WERI-Rb-1 (cell line): ENCODE measurements at regions not wholly inside any gene's neighbourhood (a gene's known extent, or its start where the extent isn't known, plus 50 kb on each side); places are given as distances from the start of the nearest gene placed in this dataset.

ENCODE experiments used
- DNase-seq: peaks from one replicate; pipeline ENCODE4 v3.0.0-alpha.2; 2020
- H3K27ac ChIP-seq: fragments of 250-450 bp; sonication (Bioruptor Pico); 2 replicates; pipeline ENCODE4 v1.5.1; 2020; ENCODE audit warnings: mild to moderate bottlenecking, moderate library complexity
- H3K27me3 ChIP-seq: fragments of 250-450 bp; sonication (Bioruptor Pico); 2 replicates; pipeline ENCODE4 v1.5.1; 2021; ENCODE audit warnings: mild to moderate bottlenecking, low read depth, moderate library complexity; ENCODE audit not compliant: insufficient read depth, severe bottlenecking
- H3K36me3 ChIP-seq: fragments of 250-450 bp; sonication (Bioruptor Pico); 2 replicates; pipeline ENCODE4 v1.5.1; 2020; ENCODE audit warnings: mild to moderate bottlenecking, moderate library complexity
- H3K4me3 ChIP-seq: 2 replicates; pipeline ENCODE4 v1.5.1; 2011; ENCODE audit warnings: low read depth, mild to moderate bottlenecking, control low read depth, low read length
- H3K9me3 ChIP-seq: fragments of 250-450 bp; sonication (Bioruptor Pico); 2 replicates; pipeline ENCODE4 v1.5.1; 2021; ENCODE audit warnings: mild to moderate bottlenecking, moderate library complexity; ENCODE audit not compliant: severe bottlenecking
- CTCF ChIP-seq: IDR thresholded peaks from 2 replicates; pipeline ENCODE4 v1.5.1; 2011; ENCODE audit warnings: low read depth, mild to moderate bottlenecking, control low read depth, inconsistent platforms, low read length

- no peak for TF ChIP-seq CTCF
- Histone ChIP-seq H3K9me3 (no peaks in the 10 kb centered on the region), H3K27ac (no peak overlapping the region), H3K4me3 (no peak overlapping the region), H3K36me3 (no peaks in the 10 kb centered on the region), H3K27me3 (no peaks in the 10 kb centered on the region)
- no peak for DNase-seq
Measured at GRCh38 chr3:30281526-30281925, 324.9 kb upstream of the TGFBR2 start.

GRCh38 chr3:30282154-30282696 is 324.2 kb upstream of the TGFBR2 start:
- H3K9me3 ChIP-seq = no peaks in the 10 kb centered on the region
- no peaks in the 10 kb centered on the region for H3K36me3 ChIP-seq
- TF ChIP-seq CTCF = no peak
- DNase-seq = no peak
- no peak overlapping the region for H3K4me3 ChIP-seq
- H3K27me3 ChIP-seq = no peaks in the 10 kb centered on the region
- H3K27ac ChIP-seq = no peak overlapping the region

- TF ChIP-seq CTCF = no peak
- no peak overlapping the region for H3K4me3 ChIP-seq
- no peaks in the 10 kb centered on the region for H3K9me3 ChIP-seq
- no peaks in the 10 kb centered on the region for H3K27me3 ChIP-seq
- DNase-seq = no peak
- H3K27ac ChIP-seq = no peak overlapping the region
- no peaks in the 10 kb centered on the region for H3K36me3 ChIP-seq
Measured at GRCh38 chr3:30285188-30286006, 321.0 kb upstream of the TGFBR2 start.

GRCh38 chr3:30286007-30286669 is 320.3 kb upstream of the TGFBR2 start:
- no peaks in the 10 kb centered on the region for H3K27me3 ChIP-seq
- TF ChIP-seq CTCF = no peak
- no peak overlapping the region for H3K27ac ChIP-seq
- no peak overlapping the region for H3K4me3 ChIP-seq
- no peaks in the 10 kb centered on the region for H3K36me3 ChIP-seq
- H3K9me3 ChIP-seq = no peaks in the 10 kb centered on the region
- no peak for DNase-seq

- Histone ChIP-seq H3K9me3 (no peaks in the 10 kb centered on the region), H3K4me3 (no peak overlapping the region), H3K27ac (no peak overlapping the region), H3K36me3 (no peaks in the 10 kb centered on the region), H3K27me3 (no peaks in the 10 kb centered on the region)
- DNase-seq = no peak
- TF ChIP-seq CTCF = no peak
Measured at GRCh38 chr3:30286811-30287210, 319.6 kb upstream of the TGFBR2 start.
